HG03432 (cell line): ENCODE measurements at regions not wholly inside any gene's neighbourhood (a gene's known extent, or its start where the extent isn't known, plus 50 kb on each side); places are given as distances from the start of the nearest gene placed in this dataset.
"Not testable (repeated sequence)": the region's sequence is repeated elsewhere in the genome, so short reads cannot be mapped to it uniquely, and the experiment has no call there.

Experiments
- ATAC-seq: cut with Tn5 transposase; IDR thresholded peaks from one replicate; pipeline ENCODE4 v1.9.1; 2021; ENCODE audit warnings: mild to moderate bottlenecking, moderate library complexity; ENCODE audit not compliant: unreplicated experiment

DNA sequence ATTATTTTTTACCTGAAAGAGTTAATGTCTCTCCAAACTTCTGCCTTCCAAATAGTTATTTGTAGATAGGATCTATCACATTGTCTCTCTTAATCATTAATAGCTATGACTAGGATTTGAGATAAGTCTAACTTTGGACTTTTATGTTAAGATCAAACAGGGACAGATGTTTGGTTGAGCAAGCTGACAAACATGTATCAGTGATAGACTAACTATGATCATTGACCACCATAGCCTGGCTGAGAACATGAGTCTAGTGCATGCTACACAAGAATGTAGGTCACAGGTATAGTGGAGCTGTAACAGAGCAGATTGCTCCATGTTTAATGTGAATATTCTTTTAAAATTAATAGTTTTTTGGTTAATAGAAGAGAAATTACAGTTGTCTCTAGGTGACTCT is 52.0 kb downstream of the SYT15B start:
- ATAC-seq: not testable (repeated sequence)

DNA sequence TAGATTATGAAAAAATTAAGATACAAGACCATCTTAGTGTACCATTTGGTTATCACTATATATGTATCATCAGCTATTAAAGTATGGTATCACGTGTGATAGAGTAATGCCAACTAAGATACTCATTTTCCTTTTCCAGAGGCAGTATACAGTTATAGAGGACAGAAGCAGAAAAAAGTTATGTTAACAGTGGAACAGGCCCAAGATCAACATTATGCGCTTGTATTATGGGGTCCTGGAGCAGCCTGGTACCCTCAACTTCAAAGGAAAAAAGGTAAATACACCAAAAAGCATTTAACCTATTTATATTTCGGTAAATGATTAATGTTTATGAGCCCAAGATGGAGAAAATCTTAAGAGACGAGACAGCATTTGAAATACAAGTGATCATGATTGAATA is 52.9 kb downstream of the SYT15B start:
- not testable (repeated sequence) for ATAC-seq

DNA sequence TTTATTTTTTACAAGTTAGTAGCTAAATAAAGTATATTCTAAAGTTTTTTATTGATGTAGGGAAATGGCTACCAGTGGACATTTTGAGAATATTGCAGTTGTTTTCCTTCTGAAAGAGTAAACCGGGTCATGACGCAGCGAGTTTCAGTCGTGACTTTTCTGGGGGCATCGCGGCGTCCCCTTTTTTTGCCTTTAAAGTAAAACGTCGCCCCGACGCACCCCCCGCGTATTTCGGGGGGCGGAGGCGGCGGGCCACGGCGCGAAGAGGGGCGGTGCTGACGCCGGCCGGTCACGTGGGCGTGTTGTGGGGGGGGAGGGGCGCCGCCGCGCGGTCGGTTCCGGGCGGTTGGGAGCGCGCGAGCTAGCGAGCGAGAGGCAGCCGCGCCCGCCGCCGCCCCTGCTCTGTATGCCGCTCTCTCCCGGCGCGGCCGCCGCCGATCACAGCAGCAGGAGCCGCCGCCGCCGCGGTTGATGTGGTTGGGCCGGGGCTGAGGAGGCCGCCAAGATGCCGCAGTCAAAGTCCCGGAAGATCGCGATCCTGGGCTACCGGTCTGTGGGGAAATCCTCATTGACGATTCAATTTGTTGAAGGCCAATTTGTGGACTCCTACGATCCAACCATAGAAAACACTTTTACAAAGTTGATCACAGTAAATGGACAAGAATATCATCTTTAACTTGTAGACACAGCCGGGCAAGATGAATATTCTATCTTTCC is 57.5 kb downstream of the SYT15B start:
- ATAC-seq: peak; percentile 97

- ATAC-seq: not testable (repeated sequence)
Measured at GRCh38 chr10:47701285-47701684, 62.1 kb downstream of the SYT15B start.

DNA sequence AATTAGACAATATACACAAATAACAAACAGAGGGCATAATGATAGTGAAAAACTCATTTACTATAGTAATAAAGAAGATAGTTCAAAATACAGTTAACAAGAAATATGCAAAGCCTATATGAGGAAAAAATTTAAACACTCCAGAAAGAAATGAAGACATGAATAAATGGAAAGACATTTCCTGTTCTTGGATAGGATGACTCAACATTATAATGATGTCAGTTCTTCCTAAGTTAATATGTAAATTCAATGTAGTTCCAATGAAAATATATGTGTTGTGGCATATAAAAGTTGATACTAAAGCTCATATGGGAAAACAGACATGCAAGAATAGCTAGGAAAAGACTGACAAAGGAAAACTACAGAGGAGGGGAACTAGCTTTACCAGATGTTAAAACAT is 63.5 kb downstream of the SYT15B start:
- ATAC-seq: not testable (repeated sequence)

- ATAC-seq: not testable (repeated sequence)
Measured at GRCh38 chr10:47696170-47696569, 67.2 kb downstream of the SYT15B start.

- ATAC-seq: not testable (repeated sequence)
Measured at GRCh38 chr10:47695149-47695548, 68.2 kb downstream of the SYT15B start.

DNA sequence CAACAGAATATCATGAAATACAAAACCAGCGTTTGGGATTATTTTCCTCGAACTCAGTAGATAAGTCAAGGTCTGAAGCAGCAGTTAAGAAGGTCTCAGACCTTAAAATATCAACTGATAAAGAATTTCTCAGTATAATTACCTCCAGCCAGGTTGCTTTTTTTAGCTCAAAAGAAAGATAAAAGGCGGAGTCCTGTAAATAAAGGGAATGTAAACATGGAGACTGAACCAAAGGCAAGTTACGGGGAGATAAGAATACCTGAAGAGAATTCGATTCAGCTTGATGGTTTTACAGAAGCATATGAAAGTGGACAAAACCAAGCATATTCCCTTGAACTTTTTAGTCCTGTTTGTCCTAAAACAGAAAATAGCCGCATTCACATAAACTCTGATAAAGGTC is 73.1 kb downstream of the SYT15B start:
- not testable (repeated sequence) for ATAC-seq

- ATAC-seq: not testable (repeated sequence)
Measured at GRCh38 chr10:47683826-47684475, 79.4 kb downstream of the SYT15B start.

DNA sequence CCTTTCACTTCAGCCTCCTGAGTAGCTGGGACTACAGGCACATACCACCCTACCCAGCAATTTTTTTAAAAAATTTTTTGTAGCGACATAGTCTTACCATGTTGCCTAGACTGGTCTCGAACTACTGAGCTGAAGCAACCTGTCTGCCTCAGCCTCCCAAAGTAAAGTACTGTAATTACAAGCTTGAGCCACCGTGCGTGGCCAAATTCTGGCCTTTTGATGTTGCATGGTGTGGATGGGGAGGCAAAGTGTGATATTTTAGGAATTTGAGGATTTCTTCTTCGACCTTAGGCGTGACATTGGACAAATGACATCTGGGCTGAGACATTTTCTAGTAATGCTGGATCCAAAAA is 81.8 kb downstream of the SYT15B start:
- not testable (repeated sequence) for ATAC-seq

DNA sequence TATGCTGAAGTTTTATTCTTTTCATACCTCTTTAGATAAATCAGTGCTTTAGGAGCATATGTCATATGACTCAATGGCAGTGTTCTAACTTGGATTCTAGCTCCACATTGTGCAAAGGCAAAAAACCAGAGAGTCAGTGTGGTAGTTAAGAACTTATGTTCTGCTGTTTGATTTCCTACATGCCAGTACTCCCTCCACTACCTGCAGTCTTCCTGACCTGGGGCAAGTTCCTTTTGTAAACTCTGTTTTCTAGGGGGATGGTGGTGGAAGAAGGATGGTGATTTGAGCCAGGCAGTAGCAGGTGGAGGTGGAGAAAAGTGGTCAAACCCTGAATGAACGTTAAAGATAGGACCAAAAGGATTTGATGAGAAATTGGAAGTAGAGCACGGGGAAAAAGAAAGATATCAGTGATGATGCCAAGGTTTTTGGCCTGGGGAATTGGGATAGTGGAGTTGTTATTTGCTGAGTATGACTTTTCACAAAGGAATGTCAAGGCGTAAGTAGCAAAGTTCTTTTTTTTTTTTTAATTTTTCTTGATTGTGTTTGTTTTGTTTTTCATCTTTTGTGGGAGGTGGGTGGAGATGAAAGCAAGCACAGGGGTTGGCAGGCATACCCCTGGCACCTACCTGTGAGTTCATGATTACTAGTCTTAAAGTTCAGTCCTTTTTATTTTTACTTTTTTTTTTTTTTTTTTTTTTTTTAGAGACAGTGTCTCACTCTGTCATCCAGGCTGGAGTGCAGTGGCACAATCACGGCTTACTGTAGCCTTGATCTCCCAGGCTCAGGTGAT is 82.3 kb downstream of the SYT15B start:
- ATAC-seq: not testable (repeated sequence)

DNA sequence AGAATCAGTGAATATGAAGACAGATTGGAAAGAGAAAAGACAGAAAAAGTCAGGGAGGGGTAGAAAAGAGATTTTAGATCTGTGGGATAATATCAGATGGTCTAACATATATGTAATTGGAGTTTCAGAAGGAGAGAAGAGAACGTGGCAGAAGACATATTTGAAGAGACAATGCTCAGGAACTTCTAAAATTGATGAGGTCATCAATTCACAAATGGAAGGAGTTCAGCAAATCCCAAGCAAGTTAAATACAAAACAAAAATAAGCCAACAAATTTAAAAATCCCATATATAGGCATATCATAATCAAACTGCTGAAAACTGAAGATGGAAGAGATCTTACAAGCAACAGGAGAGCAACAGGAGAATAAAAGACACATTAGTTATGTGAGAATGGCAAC is 87.3 kb downstream of the SYT15B start:
- not testable (repeated sequence) for ATAC-seq

DNA sequence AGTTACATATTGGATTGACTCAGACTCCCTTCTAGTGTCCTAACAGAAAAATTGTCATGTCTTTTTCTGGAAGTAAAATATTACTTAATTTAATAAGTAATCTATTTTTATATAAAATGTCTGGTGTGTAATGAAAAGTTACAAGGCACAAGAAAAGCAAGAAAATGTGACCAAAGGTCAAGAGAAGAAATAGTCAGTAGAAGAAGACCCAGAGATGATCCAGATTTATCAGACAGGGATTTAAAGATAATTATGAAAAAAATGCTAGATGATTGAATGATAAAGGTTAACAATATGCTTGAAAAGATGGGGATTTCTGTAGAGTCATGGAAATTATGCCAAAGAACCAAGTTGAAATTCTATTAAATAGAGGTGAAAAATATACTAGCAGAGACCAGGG is 87.8 kb downstream of the SYT15B start:
- not testable (repeated sequence) for ATAC-seq

DNA sequence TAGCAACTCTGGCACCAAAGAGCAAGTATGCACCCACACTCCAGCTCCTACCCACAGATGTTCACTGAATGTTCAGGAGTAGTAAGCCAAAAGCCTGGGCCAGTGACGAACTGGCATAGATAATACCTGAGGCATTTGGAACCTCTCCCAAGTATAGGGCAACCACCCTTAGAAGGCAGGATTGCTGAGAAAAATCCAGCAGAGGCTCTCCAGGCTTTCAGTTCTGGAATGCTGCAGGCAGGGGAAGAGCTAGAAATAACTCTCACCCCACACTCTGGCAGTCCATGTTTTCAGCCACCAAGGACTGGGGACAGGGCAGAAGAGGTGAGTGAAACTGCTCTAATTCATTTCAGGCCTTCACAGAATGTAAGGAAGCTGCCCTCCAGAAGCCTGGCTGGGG is 90.3 kb downstream of the SYT15B start:
- ATAC-seq: not testable (repeated sequence)

DNA sequence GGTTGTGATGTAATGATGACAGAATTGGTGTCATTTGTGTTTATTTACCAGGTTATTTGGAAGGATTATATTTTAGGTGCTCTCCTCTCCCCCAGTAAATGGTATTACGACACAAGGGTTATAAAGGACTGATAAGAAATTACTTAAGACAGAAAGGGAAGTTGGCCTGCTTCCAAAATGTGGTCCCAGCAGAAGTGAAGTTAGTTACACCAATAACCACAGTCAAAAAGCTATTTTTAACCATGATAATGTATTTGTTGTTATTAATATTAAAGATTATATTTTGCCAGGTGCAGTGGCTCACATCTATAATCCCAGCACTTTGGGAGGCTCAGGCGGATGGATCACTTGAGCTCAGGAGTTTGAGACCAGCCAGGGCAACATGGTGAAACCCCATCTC is 92.5 kb downstream of the SYT15B start:
- ATAC-seq: not testable (repeated sequence)

- not testable (repeated sequence) for ATAC-seq
Measured at GRCh38 chr10:47661955-47662577, 101.3 kb downstream of the SYT15B start.

DNA sequence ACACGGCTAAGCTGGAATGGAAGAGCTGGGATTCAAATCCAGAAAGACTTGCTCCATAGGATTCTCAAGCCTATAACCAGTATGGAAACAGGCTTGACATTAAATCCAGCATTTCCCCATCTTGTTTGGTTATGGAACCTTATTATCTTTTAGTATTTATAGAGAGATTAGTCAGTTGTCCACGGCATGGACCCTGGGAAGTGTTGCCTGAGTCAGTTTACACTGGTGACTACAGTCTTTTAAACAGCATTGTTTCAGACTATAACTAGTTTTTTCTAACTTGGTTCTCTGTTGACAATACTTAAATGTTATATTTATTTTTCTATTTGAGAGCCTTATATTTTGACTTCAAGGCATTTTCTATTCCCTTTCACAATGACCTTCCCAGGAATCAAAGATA is 106.7 kb downstream of the SYT15B start:
- ATAC-seq: not testable (repeated sequence)

DNA sequence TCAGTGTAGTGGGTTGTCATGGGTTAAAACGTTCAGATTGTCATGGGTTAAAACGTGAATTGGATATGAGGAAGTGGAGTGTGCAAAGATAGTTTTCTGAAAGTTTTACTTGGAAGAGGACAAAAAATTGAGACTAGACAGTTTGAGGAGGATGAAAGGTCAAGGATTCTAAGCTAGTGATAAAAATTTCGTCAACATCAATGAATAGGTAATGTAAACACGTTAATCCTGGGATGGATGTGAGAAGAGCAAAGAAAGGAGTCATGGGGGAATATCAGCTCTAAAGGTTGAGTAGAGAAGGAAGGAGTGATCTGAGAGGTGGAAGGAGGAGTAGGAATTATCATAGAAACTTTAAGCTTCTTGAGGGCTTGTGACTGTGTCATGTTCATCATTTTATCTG is 109.2 kb downstream of the SYT15B start:
- ATAC-seq: not testable (repeated sequence)

GRCh38 chr10:47648594-47648993 is 114.8 kb downstream of the SYT15B start:
- not testable (repeated sequence) for ATAC-seq

GRCh38 chr10:47647523-47648101 is 115.8 kb downstream of the SYT15B start:
- not testable (repeated sequence) for ATAC-seq
